ENCODE measurements at regions not wholly inside any gene's neighbourhood (a gene's known extent, or its start where the extent isn't known, plus 50 kb on each side); places are given as distances from the start of the nearest gene placed in this dataset.

DNA sequence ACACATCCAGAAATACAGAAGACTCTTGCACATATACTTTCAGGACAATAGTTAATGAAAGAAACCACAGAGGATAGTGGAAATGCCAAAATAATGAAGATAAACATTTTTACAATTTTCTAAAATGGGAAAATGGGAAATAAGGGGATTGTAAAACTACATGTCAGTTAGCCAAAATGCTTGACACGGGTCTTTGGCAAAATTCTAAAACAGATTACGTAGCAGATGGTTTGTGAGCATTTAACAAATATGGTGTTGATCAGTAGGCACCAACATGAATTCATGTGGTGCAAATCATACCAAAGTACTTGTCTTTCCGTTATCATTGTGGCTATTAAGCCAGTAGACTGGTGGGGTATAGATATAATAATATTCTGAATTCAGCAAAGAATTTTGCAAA, 348.5 kb upstream of the ROBO1 start:
- no peak for DNase-seq

DNA sequence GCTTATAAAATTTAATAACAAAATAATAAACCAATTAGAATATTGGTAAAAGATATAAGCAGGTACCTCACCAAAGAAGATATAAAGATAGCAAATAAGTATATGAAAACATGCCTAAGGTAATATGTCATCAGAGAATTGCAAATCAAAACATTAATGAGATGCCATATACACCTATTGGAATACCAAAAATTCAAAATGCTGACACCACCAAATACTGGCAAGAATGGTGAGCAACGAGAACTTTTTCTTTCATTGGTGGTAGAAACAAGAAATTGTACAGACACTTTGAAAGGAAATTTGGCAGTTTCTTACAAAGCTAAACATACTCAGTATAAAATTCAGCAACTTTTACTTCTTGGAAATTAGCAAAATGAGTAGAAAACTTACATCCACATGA, 346.9 kb upstream of the ROBO1 start:
- DNase-seq, result no peak

DNA sequence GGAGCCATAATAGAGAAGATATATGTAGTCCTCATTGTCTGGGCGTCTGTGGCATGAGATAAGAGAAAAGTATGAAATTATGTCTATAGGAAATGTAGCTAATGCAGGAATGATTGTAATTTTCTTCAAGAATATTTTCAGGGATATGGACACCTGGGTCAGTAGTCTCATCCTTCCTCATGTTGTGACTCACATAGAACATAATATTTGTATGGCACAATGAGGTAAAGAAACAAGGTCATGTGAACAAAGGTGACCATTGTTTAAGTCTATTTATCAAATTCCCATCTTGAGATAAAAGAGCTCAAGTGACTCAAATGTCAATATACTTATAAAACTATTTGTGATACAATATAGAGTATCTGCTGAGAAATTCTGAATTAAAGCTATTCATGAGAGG, 345.5 kb upstream of the ROBO1 start:
- DNase-seq, result no peak

DNA sequence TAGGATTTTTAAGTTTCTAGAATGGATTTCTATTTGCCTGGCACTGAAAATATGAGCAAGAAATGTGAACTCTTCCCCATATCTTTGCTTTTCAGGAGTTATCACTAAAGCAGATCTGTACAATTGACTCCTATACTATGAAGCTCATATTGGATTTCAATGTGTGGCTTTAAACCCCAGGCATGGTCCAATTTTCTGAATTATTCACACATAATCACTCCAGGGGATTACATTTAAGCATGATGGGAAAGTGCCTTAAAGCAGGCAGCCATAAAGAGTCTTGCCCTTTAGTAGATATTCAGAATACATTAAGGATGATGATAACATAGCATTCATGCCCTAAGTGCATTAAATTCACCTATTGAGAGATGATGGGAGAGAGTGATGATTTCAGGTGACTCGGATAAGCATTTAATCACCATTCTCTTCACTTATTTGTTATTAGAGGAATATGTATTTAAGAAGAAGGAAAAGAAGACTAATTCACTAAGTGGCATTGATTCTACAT, 331.8 kb upstream of the ROBO1 start:
- DNase-seq, result no peak

DNA sequence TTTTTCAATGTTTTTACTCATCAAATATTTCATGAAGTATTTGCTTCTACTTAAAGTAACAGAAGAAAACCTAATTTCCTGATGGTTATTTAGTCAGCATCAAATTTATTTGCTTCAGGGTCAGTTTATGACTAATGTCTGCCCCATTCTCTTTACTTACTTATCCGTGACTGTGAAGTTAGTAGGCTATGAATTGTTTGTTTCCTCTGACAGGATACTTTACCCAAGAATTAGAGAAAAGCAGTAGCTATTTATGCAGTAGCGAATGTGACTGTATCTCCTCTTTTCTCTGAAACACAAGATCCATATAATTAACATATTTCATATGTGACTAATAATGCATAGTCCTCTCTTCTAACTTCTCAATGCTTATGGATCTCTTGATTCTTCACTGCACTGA, 329.9 kb upstream of the ROBO1 start:
- DNase-seq, result no peak

DNA sequence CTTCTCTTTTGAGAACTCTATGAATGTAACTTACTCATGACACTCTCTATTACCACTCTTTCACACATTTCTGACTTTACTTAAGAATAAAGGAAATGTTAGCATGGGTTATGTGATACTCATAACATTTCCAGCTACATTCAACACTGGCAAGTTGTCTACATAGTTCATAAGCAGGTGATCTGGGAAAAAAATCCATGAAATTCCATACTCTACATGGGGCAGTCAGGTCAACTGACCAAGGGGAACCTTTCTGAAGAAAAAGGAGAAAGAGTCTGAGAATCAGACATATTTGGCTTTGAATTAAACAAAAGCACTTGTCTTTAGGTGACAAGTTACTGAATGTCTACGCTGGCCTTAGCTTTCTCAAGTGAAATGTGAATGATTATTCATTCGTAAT, 329.1 kb upstream of the ROBO1 start:
- DNase-seq, result no peak

DNA sequence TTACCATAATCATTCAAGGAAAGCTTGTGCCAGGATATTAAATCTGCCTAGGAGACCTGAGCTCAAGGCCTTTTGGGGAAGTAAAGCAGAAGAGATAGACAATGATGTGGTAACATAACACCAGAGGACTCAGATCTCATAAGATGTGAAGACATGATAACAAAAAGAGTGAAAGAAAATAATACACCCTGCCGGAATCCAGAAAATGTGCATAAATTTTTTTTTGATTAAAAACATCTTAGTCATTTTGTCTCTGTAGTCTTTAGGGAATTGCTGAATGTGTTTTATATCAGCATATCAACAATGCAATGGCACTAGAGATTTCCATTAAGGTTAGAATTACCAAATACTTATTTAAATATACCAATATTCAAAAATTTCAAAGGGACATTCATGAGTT, 326.8 kb upstream of the ROBO1 start:
- no peak for DNase-seq

DNA sequence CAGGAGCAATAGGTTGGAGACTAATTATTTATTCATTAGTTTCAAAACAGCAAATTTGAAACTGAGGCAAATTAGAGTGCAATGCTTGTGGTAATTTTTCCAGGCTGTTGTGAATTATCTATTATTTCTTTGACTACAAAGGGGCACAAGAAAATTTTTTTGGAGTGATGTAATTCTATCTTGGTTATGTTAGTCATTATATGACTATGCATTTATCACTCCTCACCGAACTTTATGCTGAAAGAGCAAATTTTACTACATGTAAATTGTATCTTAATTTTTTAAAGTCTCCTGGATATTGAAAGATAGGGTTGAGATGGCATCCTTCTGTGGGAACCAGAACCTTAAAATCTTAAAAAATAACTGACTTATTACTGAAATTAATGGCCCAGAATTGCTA, 320.0 kb upstream of the ROBO1 start:
- peak in 1 of 2 experiments; percentile 4 for DNase-seq

DNA sequence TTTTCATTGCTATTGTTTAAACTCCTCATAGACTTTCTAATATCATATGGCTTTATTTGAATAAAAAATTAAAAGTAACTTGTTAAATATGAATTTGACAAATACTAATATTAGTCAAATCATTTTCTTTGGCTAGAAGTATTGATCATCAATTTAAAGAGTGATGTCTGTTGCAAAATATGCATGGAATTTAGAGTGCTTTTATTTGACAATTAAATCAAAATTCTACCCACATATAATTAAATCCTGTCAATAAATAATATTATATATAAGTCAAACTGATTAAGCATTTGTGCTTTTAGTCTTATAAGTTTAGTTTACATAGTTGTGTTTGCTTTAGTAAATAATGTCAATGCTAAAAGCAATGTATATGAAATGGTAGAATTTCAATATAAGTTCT, 318.6 kb upstream of the ROBO1 start:
- DNase-seq, result no peak

DNA sequence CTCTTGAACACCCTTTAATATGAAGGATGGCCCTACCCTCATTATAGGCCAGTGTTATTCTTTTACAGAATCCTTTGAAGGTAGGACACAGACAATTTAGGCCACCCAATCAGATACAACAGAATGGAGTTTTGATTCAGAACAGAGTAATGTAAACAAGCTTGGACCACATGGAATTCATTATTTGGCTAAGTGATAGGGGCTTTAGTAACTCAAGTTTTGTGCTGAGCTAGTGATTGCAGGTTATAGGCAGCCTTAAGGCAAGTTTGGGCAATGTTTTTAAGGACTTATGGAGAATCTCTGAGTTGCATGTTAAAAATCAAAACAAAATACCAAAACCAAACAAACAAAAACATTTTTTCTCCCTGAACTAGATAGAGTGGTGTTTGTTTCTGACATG, 312.1 kb upstream of the ROBO1 start:
- no peak for DNase-seq

DNA sequence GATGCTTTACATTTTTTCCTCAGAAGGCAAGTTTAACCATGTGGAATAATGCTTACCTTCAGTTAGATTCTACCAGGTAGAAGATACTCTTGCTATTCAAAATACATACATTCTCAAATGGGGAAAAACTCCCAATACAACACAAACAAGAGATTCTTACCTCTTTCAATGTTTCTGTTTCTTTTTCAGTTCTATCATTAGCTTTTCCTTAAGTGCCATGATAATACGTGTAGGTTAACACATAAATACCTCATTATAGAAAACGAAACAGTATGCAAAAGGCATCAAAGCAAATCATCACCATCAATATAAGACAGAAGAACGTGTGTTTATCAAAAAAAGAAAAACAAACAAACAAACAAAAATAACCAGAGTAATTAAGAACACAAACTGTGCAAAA, 300.7 kb upstream of the ROBO1 start:
- no peak for DNase-seq

DNA sequence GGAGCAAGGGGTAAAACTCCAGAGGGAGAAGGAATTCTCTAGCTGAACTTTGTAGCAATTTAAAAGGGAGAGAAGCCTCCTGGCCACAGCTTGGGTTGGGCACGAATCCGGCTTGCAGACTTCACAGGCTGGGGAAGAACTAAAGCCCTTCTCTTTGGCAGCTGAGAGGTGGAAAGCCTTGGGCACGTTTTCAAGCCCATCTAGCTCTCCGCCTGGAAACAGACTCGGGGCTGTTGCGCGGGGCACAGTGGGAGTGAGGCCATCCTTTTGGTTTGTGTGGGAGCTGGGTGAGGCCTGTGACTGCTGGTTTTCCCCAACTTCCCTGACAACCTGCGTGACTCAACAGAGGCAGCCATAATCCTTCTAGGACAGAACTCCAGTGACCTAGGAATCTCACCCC, 295.7 kb upstream of the ROBO1 start:
- no peak for DNase-seq

DNA sequence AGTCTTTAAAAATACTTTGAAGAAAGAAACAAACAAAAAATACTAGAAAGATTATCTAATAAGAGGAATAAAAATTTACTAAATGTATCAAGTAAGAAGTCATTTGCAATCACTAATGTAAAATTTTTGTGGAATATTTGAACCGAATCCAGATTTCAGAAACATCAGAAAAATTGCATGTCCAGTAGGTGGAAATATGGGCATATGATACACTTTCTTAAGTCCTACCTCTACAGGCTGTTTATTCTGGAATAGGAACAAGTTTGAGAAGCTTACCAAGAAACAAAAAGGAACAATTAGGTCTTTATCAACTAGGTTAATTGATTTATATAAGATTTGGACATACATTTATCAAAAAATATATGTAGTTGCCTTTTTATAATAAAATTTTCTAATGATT, 292.9 kb upstream of the ROBO1 start:
- no peak for DNase-seq

DNA sequence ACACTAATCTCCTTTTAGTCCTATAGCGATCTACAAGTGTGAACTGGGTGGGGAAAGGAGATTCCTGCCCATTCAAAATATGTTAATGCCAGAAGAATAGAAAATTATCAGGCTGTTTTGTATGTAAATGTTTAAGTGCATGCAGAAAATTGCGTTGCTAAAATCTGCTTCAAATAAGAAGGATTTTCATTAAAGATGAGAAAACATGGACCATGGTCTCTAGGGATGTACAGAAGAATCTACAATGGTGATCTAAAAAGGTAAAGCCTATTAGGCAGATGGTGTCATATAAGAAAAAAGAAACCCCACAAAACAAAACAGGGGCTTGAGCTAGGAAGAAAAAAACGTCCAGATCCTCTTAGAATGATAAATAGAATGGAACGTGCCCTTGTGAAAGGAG, 287.5 kb upstream of the ROBO1 start:
- DNase-seq, result no peak

DNA sequence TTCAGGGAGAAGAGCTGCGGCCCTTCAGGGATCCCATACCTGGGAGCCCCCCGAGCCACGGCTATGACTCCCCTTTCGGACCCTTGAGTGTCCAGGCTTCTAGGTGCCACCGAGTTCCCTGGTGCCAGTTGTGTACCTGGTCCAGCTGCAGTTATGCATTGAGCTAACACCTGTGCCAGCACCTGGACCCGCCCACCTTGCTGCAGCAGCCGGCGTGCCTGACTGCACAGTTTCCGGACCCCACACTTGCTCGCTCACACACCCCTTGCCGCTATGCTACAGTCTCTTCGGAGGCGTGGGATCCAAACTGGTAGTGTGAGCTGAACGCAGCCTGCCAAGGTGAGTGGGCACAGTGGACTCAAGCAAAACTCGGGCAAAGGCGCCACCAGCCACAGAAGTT, 284.5 kb upstream of the ROBO1 start:
- DNase-seq, result no peak

DNA sequence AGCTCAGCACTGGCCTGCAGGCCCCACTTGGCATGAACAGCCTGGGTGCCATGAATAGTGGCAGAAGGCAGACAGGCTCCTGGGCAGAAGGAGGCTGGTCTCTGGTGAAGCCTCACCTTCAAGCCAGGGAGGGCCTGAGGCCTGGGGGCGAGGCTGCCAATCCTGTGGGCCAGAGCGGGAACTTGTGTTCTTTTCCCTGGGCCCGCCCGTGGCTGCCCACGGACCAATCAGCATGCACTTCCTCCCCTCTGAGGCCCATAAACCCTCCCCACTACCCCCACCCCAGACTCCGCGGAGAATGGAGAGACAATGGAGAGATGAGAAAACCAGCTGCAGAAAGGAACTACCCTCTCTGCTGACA, 283.8 kb upstream of the ROBO1 start:
- DNase-seq, result no peak

DNA sequence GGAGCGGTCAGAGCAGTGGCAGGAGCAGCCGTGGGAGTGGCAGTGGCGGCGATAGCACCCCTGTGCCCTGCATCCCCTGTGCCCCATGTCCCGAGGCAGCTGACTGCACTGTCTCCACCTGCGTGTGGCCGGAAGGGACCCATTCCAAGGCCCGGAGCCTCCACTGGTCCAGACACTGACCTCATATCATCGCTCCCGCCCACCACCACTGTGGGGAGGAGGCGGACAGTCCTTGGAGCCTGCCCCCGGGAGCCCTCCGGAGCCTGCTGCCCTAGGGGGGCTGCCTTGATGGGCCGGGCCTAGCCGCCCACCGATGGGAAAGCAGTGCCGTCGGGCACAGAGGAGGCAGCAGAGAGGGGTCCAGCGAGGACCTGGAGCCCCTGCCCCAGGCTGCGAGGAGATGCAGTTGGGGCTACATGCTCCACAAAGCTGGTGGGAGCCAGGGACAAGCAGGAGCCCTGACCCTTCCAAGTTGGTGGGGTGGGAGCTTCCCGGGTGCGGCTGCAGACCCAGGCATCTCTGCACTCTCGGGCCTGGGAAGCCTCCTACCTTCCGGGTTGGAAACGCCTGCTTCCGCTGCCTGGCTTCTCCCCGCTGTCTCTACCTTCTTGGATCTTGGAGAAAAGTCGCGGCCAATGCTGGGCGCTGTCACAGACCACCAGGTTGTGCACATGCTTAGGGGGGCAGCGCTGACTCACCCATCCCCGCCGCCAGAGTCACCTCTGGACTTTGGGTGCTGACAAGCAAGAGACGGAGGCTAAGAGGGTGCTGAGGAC, 283.2 kb upstream of the ROBO1 start:
- DNase-seq, result no peak

DNA sequence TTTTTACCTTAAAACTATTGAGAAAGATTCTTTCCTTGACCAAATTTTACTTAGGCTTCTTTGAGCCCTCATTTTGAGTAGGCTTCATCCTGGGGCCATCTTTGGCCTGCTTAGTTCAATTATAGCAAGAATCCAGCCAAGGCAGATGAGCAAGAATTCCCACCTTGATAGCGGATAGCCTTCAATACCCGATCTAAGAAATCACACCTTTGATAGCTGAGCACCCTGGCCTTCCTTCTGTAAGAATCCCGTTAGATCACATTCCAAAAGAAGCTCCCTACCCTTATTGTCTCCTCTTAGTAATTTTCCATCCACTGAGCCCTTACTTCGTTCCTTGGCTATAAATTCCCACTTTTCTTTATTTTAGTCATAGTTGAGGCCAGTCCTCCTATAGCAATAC, 275.4 kb upstream of the ROBO1 start:
- DNase-seq, result no peak

DNA sequence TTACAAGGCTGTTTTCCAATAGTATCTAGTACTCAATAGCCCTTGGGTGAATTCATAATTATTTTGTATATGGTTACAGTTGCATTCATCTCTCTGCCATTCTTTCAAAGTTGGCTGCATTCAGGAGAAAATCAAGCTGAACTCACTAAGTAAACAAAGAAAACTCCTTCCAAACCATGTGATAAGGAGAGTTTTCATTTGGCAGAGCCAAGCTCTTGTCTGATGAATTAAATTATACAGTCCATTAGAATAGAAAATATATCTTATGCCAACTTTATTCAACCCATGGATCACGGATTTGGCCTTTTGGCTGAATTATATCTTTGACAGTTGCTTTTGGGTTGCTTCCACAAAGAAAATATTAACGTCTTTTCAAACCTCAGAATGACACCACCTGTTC, 272.3 kb upstream of the ROBO1 start:
- no peak for DNase-seq

DNA sequence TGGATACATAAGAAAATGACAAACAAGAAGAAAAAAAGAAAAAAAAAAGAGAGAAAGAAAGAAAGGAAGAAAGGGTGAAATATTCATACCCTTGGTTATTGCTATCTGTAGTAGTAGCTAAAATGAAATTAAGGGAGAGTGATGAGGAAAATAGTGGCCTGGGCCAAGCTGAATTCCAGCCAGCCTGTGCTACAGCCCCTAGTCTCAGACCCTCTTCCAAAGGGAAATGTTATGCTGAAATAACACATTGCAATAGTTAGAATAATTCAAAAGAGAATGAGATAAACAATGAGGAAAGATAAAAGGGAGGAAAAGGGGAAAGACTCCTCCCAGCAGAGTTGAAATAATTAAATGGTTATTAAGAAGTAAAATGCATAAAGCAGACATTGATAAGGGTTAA, 268.4 kb upstream of the ROBO1 start:
- no peak for DNase-seq

DNA sequence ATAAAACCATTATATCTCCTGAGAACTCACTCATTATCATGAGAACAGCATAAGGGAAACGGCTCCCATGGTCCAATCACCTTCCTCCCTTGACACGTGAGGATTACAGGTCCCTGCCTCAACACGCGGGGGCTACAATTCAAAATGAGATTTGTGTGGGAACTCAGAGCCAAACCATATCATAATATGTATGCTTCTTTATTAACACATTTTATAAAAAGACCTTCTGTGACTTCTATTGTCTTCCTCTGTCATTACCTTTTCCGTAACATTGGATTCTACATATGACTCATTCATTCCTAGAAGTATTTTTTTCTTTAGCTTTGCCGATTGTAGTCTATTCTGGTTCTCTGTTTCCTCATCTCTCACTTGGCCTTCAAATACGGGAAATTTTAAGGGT, 267.2 kb upstream of the ROBO1 start:
- no peak for DNase-seq

DNA sequence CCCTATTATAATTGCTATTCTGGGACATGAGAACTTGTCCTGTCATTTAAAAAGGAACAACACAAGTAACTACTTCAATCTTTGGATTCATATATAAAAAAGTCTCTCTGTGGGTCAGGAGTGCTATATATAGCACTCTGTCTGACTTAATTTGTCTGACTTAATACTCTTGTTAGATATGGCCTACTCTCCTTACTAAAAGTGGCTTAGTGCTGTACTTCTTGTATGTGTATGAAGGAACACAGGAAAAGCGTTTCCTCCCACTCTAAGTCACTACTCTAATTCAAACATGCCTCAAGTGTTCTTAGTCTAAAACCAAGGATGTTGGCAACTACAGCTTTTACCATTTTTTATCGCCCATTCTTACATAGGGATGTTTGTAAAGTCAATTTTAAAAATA, 255.2 kb upstream of the ROBO1 start:
- DNase-seq, result no peak

DNA sequence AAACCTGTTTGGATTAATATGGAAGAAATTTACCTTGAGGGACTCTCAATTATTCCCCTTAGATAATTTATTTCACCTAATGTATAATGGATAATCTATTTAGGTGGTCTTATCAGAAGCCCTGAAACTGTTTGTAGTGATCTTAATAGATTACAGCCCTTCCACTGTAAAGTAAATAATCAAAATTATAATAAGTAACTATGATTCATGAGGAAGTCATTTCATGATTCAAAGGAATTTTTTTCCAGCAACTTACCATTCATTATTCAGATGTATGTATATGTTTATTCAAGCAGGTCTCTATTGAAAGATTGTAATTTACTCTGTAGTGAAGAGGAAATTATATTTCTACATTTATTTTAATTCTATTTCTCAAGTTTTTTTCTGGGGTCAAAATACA, 250.6 kb upstream of the ROBO1 start:
- no peak for DNase-seq

DNA sequence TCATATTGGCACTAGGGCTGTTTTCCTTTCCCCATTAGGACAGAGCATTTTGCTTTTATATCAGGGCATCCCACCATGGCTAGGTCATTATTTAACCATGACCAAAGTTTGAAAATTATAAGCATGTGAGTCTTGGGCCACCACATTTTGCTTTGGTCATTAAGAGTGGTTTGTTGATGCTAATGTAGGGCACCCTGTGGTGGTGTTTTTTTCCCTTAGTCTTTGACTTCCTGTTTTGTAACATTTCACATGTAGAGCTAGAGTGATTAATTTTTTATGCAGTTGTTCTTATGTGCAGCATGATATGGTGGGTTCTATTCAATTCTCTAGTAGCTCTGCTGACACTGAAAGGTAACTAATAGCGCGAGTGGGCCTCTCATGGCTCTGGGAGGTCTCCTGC, 249.6 kb upstream of the ROBO1 start:
- no peak for DNase-seq

DNA sequence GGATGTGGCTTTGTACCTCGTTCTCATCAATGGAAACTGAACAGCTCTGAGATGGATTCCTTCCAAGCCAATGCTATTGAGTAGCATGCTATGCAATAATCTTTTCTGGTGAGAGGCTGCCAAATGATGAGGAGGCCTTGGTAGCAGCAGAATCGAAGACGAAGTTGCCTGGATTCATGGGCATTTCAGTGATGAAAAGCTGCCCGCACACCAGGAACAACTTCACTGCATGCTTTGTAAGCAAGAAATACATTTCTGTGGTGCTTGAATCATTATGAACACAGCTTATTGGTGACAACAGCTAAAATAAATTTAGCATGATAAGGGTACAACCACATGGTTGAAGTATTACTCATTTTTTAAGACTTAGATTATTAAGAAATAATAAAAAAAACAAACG, 246.8 kb upstream of the ROBO1 start:
- no peak for DNase-seq
